ENCODE measurements at regions not wholly inside any gene's neighbourhood (a gene's known extent, or its start where the extent isn't known, plus 50 kb on each side); places are given as distances from the start of the nearest gene placed in this dataset.

GRCh38 chr12:116339800-116340371 is 62.4 kb upstream of the MED13L start:
- TF ChIP-seq POLR2AphosphoS5 (IDR thresholded peaks at IDR 0.05; ENCODE audit: low read depth, low read length) (no peak), POLR2A (IDR thresholded peaks at IDR 0.05; ENCODE audit: low read depth, low read length) (no peak)
